GM12878 (cell line): ENCODE measurements at regions not wholly inside any gene's neighbourhood (a gene's known extent, or its start where the extent isn't known, plus 50 kb on each side); places are given as distances from the start of the nearest gene placed in this dataset.

Experiments
- DPF2 ChIP-seq: fragments of 450-650 bp; IDR thresholded peaks from 2 replicates; pipeline ENCODE4 v1.6.1; 2017; ENCODE audit warnings: mild to moderate bottlenecking
- GATAD2B ChIP-seq: fragments of 450-650 bp; conservative IDR thresholded peaks from 2 replicates; pipeline ENCODE4 v1.6.1; 2017; ENCODE audit warnings: low read depth, mild to moderate bottlenecking, moderate library complexity
- NFYB ChIP-seq: IDR thresholded peaks from 2 replicates; pipeline ENCODE4 v1.6.1; 2011; ENCODE audit warnings: low read depth, mild to moderate bottlenecking, low read length, improper control_type of control experiment, moderate library complexity; ENCODE audit not compliant: insufficient read depth
- NR2F1 ChIP-seq: fragments of 450-650 bp; conservative IDR thresholded peaks from 2 replicates; pipeline ENCODE4 v1.6.1; 2017; ENCODE audit warnings: mild to moderate bottlenecking
- PAX8 ChIP-seq: fragments of 450-650 bp; IDR thresholded peaks from 2 replicates; pipeline ENCODE4 v1.6.1; 2017; ENCODE audit warnings: mild to moderate bottlenecking, moderate library complexity
- POLR2A ChIP-seq: IDR thresholded peaks from 2 replicates; pipeline ENCODE4 v1.6.1; 2011; ENCODE audit warnings: low read depth, mild to moderate bottlenecking, low read length
- POLR2AphosphoS5 ChIP-seq: IDR thresholded peaks from 2 replicates; pipeline ENCODE4 v1.6.1; 2011; ENCODE audit warnings: mild to moderate bottlenecking, low read length, inconsistent platforms
- RAD21 ChIP-seq: IDR thresholded peaks from 2 replicates; pipeline ENCODE4 v1.6.1; 2011; ENCODE audit warnings: mild to moderate bottlenecking, low read depth, low read length, moderate library complexity; ENCODE audit not compliant: insufficient read depth
- RAD51 ChIP-seq: fragments of 450-650 bp; IDR thresholded peaks from 2 replicates; pipeline ENCODE4 v1.6.1; 2016; ENCODE audit warnings: moderate library complexity, mild to moderate bottlenecking, inconsistent platforms
- RCOR1 ChIP-seq: conservative IDR thresholded peaks from 2 replicates; pipeline ENCODE4 v1.6.1; 2012; ENCODE audit warnings: low read depth, low read length, improper control_type of control experiment
- REST ChIP-seq: IDR thresholded peaks from 2 replicates; pipeline ENCODE4 v1.6.1; 2012; ENCODE audit warnings: mild to moderate bottlenecking, low read depth, low read length
- SREBF2 ChIP-seq: IDR thresholded peaks from 2 replicates; pipeline ENCODE4 v1.6.1; 2012; ENCODE audit warnings: mild to moderate bottlenecking, low read length
- TF ChIP-seq, protein P1 (sequence below), 3 experiments: IDR thresholded peaks in 2 of 3; conservative IDR thresholded peaks in 1 of 3; 2 replicates each; pipeline ENCODE4 v1.5.1; 2011; ENCODE audit warnings: low read depth in 3 of 3, low read length in 3 of 3, mild to moderate bottlenecking in 3 of 3, control low read depth in 2 of 3, moderate library complexity in 2 of 3, inconsistent platforms in 1 of 3, mixed read lengths in 1 of 3; ENCODE audit not compliant: control insufficient read depth in 2 of 3, insufficient read depth in 1 of 3; ENCODE audit errors: extremely low read depth in 1 of 3
- TF ChIP-seq, protein P2 (sequence below): fragments of 450-650 bp; IDR thresholded peaks from 2 replicates; pipeline ENCODE4 v1.6.1; 2017; ENCODE audit warnings: mild to moderate bottlenecking

DNA sequence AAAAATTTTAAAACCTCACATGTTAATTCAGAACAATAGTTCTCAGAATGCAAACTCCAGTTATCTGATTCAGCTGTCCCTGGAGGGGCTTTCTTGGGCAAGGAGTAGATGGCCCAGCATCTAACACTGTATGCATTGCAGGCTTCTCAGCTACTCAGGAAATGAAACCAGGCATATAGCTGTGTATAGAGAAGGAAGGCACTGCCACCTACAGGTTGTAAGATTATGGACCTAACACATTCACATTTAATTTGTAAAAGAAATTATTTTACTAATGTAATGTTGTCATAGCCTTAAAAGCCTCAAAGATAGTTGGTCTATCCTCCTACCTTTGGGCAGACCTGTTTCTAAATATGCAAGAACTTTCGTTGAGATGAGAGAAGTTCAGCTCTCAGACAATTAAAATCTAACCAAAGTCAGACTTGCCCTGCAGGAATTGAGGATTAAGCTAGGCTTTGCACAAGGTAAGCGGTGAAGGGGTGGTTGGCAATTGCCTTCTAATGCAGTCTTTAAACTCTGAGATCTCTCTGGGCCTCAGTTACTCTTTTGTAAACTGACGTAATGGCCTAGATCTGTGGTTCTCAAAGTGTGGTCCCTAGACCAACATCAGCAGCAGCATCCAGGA lies 132.8 kb upstream of the SLC24A5 start:
- TF ChIP-seq NR2F1 (no peak), DPF2 (no peak), REST (no peak), PAX8 (no peak), POLR2AphosphoS5 (no peak), POLR2A (no peak), GATAD2B (no peak), NFYB (no peak), RAD21 (peak; percentile 95), RCOR1 (no peak), SREBF2 (no peak), RAD51 (no peak)
- TF ChIP-seq, protein P1, sequence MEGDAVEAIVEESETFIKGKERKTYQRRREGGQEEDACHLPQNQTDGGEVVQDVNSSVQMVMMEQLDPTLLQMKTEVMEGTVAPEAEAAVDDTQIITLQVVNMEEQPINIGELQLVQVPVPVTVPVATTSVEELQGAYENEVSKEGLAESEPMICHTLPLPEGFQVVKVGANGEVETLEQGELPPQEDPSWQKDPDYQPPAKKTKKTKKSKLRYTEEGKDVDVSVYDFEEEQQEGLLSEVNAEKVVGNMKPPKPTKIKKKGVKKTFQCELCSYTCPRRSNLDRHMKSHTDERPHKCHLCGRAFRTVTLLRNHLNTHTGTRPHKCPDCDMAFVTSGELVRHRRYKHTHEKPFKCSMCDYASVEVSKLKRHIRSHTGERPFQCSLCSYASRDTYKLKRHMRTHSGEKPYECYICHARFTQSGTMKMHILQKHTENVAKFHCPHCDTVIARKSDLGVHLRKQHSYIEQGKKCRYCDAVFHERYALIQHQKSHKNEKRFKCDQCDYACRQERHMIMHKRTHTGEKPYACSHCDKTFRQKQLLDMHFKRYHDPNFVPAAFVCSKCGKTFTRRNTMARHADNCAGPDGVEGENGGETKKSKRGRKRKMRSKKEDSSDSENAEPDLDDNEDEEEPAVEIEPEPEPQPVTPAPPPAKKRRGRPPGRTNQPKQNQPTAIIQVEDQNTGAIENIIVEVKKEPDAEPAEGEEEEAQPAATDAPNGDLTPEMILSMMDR (IDR thresholded peaks at IDR 0.05 in 2 of 3, conservative IDR thresholded peaks at IDR 0.05 in 1 of 3; ENCODE audit: control insufficient read depth in 2 of 3, extremely low read depth in 1 of 3, insufficient read depth in 1 of 3, low read depth in 3 of 3, low read length in 3 of 3): peak; percentile 46 to 80 (median 59); a peak in 5 of 6 replicates
- TF ChIP-seq, protein P2, sequence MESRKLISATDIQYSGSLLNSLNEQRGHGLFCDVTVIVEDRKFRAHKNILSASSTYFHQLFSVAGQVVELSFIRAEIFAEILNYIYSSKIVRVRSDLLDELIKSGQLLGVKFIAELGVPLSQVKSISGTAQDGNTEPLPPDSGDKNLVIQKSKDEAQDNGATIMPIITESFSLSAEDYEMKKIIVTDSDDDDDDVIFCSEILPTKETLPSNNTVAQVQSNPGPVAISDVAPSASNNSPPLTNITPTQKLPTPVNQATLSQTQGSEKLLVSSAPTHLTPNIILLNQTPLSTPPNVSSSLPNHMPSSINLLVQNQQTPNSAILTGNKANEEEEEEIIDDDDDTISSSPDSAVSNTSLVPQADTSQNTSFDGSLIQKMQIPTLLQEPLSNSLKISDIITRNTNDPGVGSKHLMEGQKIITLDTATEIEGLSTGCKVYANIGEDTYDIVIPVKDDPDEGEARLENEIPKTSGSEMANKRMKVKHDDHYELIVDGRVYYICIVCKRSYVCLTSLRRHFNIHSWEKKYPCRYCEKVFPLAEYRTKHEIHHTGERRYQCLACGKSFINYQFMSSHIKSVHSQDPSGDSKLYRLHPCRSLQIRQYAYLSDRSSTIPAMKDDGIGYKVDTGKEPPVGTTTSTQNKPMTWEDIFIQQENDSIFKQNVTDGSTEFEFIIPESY: no peak
